Thymus (tissue), 11 donors: ENCODE measurements at regions not wholly inside any gene's neighbourhood (a gene's known extent, or its start where the extent isn't known, plus 50 kb on each side); places are given as distances from the start of the nearest gene placed in this dataset.
"Not testable (repeated sequence)": the region's sequence is repeated elsewhere in the genome, so short reads cannot be mapped to it uniquely, and the experiment has no call there.

Experiments
- DNase-seq, 9 donors: peaks; one replicate each; pipeline ENCODE4 v3.0.0-alpha.2; 2013; ENCODE audit warnings: low spot score in 9 of 9, low read depth in 6 of 9, missing footprints in 1 of 9
- H3K27ac ChIP-seq, 2 donors: one replicate each; pipeline ENCODE4 v1.5.1; 2013; ENCODE audit warnings: control low read depth in 1 of 2, low read depth in 1 of 2, low read length in 1 of 2, mild to moderate bottlenecking in 1 of 2, moderate library complexity in 1 of 2
- H3K27me3 ChIP-seq, 2 donors: one replicate each; pipeline ENCODE4 v1.5.1; 2013; ENCODE audit warnings: low read length in 1 of 2; ENCODE audit not compliant: control insufficient read depth in 2 of 2, insufficient read depth in 1 of 2
- H3K36me3 ChIP-seq, 2 donors: one replicate each; pipeline ENCODE4 v1.5.1; 2013; ENCODE audit warnings: low read length in 1 of 2, mild to moderate bottlenecking in 1 of 2, moderate library complexity in 1 of 2; ENCODE audit not compliant: control insufficient read depth in 2 of 2, insufficient read depth in 2 of 2
- H3K4me1 ChIP-seq, 2 donors: one replicate each; pipeline ENCODE4 v1.5.1; 2013; ENCODE audit warnings: low read length in 2 of 2; ENCODE audit not compliant: control insufficient read depth in 2 of 2, insufficient read depth in 2 of 2
- H3K4me3 ChIP-seq, 2 donors: one replicate each; pipeline ENCODE4 v1.5.1; 2013; ENCODE audit warnings: low read length in 2 of 2, control low read depth in 1 of 2, mild to moderate bottlenecking in 1 of 2
- H3K9me3 ChIP-seq, 2 donors: one replicate each; pipeline ENCODE4 v1.5.1; 2013; ENCODE audit warnings: low read length in 1 of 2, mild to moderate bottlenecking in 1 of 2; ENCODE audit not compliant: control insufficient read depth in 2 of 2, insufficient read depth in 1 of 2
- WGBS: extraction: QIAGEN DNeasy Blood & Tissue Kit; methylation state at CpG from one replicate; pipeline ENCODE4 v1.1.7; 2013; 5-methylcytosine and 5-hydroxymethylcytosine counted together
- donor health status: healthy.

- H3K4me1 ChIP-seq, H3K36me3 ChIP-seq, H3K4me3 ChIP-seq, H3K27me3 ChIP-seq, H3K27ac ChIP-seq, H3K9me3 ChIP-seq, DNase-seq: not testable (repeated sequence)
- WGBS: 98% methylated on average over 2 of the region's 2 CpGs
Measured at GRCh38 chr2:234876621-234877020, 75.2 kb upstream of the SH3BP4 start.

GRCh38 chr2:234874347-234875046 lies 77.3 kb upstream of the SH3BP4 start:
- no peak for DNase-seq
- H3K9me3 ChIP-seq: no peaks in the 10 kb centered on the region
- 84% methylated on average over 10 of the region's 10 CpGs for WGBS
- H3K27me3 ChIP-seq: no peaks in the 10 kb centered on the region
- H3K27ac ChIP-seq: no peak overlapping the region
- no peaks in the 10 kb centered on the region for H3K36me3 ChIP-seq
- H3K4me1 ChIP-seq: no peaks in the 10 kb centered on the region
- no peak overlapping the region for H3K4me3 ChIP-seq

GRCh38 chr2:234873828-234874173 lies 78.0 kb upstream of the SH3BP4 start:
- H3K4me3 ChIP-seq: no peak overlapping the region
- H3K27ac ChIP-seq: no peak overlapping the region
- no peaks in the 10 kb centered on the region for H3K27me3 ChIP-seq
- 78% methylated on average over 6 of the region's 6 CpGs for WGBS
- H3K9me3 ChIP-seq: no peaks in the 10 kb centered on the region
- no peaks in the 10 kb centered on the region for H3K36me3 ChIP-seq
- H3K4me1 ChIP-seq: no peaks in the 10 kb centered on the region
- DNase-seq: no peak

GRCh38 chr2:234873103-234873827 lies 78.6 kb upstream of the SH3BP4 start:
- DNase-seq: no peak
- H3K27ac ChIP-seq: no peak overlapping the region
- no peaks in the 10 kb centered on the region for H3K4me1 ChIP-seq
- no peaks in the 10 kb centered on the region for H3K27me3 ChIP-seq
- no peak overlapping the region for H3K4me3 ChIP-seq
- WGBS: 97% methylated on average over 14 of the region's 14 CpGs
- no peaks in the 10 kb centered on the region for H3K9me3 ChIP-seq
- H3K36me3 ChIP-seq: no peaks in the 10 kb centered on the region

GRCh38 chr2:234869969-234870368 lies 81.8 kb upstream of the SH3BP4 start:
- Histone ChIP-seq H3K4me1 (no peaks in the 10 kb centered on the region), H3K36me3 (no peaks in the 10 kb centered on the region), H3K9me3 (peaks cover 0 to 3% of the 10 kb centered on the region in 2 donors), H3K27ac (no peak overlapping the region), H3K27me3 (no peaks in the 10 kb centered on the region), H3K4me3 (no peak overlapping the region)
- no peak for DNase-seq
- 90% methylated on average over 3 of the region's 3 CpGs for WGBS

- no peak overlapping the region for H3K4me3 ChIP-seq
- peaks cover 0 to 3% of the 10 kb centered on the region in 2 donors for H3K9me3 ChIP-seq
- no peaks in the 10 kb centered on the region for H3K27me3 ChIP-seq
- no peaks in the 10 kb centered on the region for H3K4me1 ChIP-seq
- no peak for DNase-seq
- WGBS: 48% methylated on average over 2 of the region's 2 CpGs
- H3K36me3 ChIP-seq: no peaks in the 10 kb centered on the region
- no peak overlapping the region for H3K27ac ChIP-seq
Measured at GRCh38 chr2:234869164-234869563, 82.7 kb upstream of the SH3BP4 start.

GRCh38 chr2:234867882-234868285 lies 83.9 kb upstream of the SH3BP4 start:
- H3K27me3 ChIP-seq: no peaks in the 10 kb centered on the region
- no peak overlapping the region for H3K4me3 ChIP-seq
- no peaks in the 10 kb centered on the region for H3K36me3 ChIP-seq
- H3K27ac ChIP-seq: no peak overlapping the region
- peaks cover 0 to 3% of the 10 kb centered on the region in 2 donors for H3K4me1 ChIP-seq
- WGBS: 95% methylated on average over 3 of the region's 3 CpGs
- H3K9me3 ChIP-seq: peaks cover 0 to 3% of the 10 kb centered on the region in 2 donors
- DNase-seq: no peak

- H3K4me3 ChIP-seq: no peak overlapping the region
- no peaks in the 10 kb centered on the region for H3K27me3 ChIP-seq
- WGBS: 96% methylated on average over 2 of the region's 2 CpGs
- peaks cover 0 to 3% of the 10 kb centered on the region in 2 donors for H3K9me3 ChIP-seq
- H3K36me3 ChIP-seq: no peaks in the 10 kb centered on the region
- H3K4me1 ChIP-seq: peaks cover 0 to 3% of the 10 kb centered on the region in 2 donors
- no peak overlapping the region for H3K27ac ChIP-seq
- DNase-seq: no peak
Measured at GRCh38 chr2:234865586-234865985, 86.2 kb upstream of the SH3BP4 start.

- DNase-seq: no peak
- no peak overlapping the region for H3K27ac ChIP-seq
- peaks cover 0 to 3% of the 10 kb centered on the region in 2 donors for H3K4me1 ChIP-seq
- WGBS: 92% methylated on average over 5 of the region's 5 CpGs
- no peak overlapping the region for H3K4me3 ChIP-seq
- peaks cover 0 to 3% of the 10 kb centered on the region in 2 donors for H3K9me3 ChIP-seq
- no peaks in the 10 kb centered on the region for H3K27me3 ChIP-seq
- no peaks in the 10 kb centered on the region for H3K36me3 ChIP-seq
Measured at GRCh38 chr2:234865040-234865439, 86.8 kb upstream of the SH3BP4 start.
